GM13976 (cell line): ENCODE measurements at regions not wholly inside any gene's neighbourhood (a gene's known extent, or its start where the extent isn't known, plus 50 kb on each side); places are given as distances from the start of the nearest gene placed in this dataset.
"Not testable (repeated sequence)": the region's sequence is repeated elsewhere in the genome, so short reads cannot be mapped to it uniquely, and the experiment has no call there.

ENCODE experiments used
- DNase-seq: peaks from one replicate; pipeline ENCODE4 v3.0.0; 2012; ENCODE audit warnings: low spot score
- CTCF ChIP-seq: IDR thresholded peaks from 2 replicates; pipeline ENCODE4 v1.5.1; 2012; ENCODE audit warnings: borderline replicate concordance, mild to moderate bottlenecking; ENCODE audit not compliant: insufficient read depth; ENCODE audit errors: extremely low read depth, missing control alignments, control extremely low read depth
- in situ Hi-C: fragments of 300-500 bp; cut with MboI; formaldehyde crosslinking; loops from one replicate; pipeline ENCODE4 v1.12.0; 2022; ENCODE audit warnings: low sequenced_read_pairs, mixed read lengths, inconsistent platforms; ENCODE audit not compliant: unreplicated experiment

DNA sequence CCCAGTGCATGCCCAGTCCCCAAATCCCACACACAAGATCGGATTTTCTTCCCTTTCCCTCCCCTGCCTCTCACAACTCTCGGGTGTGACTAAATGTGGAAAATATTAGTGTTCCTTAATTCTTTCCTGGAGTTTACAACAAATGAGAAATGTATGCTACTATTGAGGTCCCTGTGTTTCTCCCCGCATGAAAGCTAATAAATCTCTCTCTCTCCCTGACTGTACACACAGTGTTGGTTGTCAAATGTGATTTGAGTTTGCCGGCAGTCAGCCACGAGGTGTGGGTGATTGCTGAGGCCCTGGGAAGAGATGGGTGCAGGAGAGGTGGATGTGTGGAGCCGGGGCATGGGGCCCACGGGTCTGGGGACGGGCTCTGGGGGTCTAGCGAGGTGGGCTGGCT lies 161.4 kb upstream of the IQSEC1 start:
- in situ Hi-C loops = no loop called here
- no peak for DNase-seq
- no peak for TF ChIP-seq CTCF

GRCh38 chr3:13233487-13234485 lies 160.6 kb upstream of the IQSEC1 start:
- no peak for DNase-seq
- TF ChIP-seq CTCF = no peak
- in situ Hi-C loops = no loop called here

- no peak for DNase-seq
- no peak for TF ChIP-seq CTCF
- in situ Hi-C loops = no loop called here
Observed at GRCh38 chr3:13231781-13232666, 158.8 kb upstream of the IQSEC1 start.

DNA sequence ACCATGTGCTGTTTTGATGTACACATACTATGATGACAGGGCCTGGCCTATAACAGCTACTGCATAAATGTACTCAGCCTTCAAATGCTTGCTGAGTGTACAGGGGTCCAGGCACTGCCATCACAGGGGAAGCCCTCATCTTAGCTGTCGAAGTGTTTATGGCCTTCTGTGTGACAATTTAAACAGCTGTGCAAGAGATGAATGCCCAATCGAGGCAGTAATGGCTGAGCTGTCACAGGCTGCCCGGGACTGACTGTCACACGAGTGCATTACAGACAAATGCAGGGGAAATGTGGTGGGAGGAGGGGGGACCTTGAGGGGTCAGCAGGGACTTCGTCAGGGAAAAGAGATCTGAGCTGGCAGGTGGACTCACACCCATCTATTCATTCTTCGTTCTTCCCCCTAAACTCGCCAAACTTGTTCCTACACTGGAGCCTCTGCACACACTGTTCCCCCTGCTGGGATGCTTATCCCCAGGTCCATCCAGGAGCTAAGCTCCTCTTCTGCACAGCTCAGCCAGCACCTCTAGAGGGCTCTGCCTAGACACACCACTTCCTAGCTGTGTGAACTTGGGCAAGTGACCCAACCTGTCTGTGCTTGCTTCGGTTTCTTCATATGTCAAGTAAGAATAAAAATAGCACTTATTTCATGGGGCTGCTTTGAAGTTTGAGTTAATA lies 156.2 kb upstream of the IQSEC1 start:
- in situ Hi-C loops = no loop called here
- no peak for DNase-seq
- peak; percentile 38 for TF ChIP-seq CTCF

DNA sequence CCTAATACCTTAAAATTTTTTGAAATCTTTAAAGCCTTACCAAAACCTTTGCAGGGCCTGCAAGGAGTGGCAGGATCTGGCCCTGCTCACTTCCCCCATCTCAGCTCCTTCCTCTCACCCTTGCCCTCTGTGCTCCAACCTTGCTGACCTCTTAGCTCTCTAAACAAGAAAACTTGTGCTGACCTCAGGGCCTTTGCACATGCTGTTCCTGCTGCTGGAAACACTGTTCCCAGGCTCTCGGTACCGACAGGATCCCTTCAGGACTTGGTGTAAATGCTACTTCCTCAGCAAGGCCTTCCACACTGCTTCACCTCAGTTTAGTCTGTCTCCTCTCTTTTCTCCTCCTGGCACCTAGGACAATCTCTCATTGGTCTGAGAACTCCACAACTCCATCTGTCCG lies 155.4 kb upstream of the IQSEC1 start:
- DNase-seq = no peak
- in situ Hi-C loops = no loop called here
- no peak for TF ChIP-seq CTCF

DNA sequence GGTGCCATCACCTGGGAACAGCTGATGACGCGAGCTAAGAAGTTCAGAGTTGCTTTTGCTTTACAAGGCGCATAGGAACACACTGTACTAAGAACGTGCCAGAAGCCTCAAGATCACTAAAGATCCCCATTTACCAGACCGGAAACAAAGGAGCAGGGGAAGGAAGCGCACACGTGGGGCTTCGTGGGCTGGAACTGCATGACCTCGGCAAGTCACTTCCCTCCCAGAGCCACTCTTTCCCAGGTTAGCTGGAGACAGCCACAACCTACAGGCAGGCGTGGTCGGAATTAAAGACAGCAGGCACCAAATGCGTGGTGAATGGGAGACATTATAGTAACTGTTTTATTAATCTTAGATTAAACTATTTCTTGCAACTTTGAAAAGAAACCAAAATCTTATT lies 154.9 kb upstream of the IQSEC1 start:
- in situ Hi-C loops, DNase-seq: not testable (repeated sequence)
